CD14-positive monocyte (primary cell): ENCODE measurements at regions not wholly inside any gene's neighbourhood (a gene's known extent, or its start where the extent isn't known, plus 50 kb on each side); places are given as distances from the start of the nearest gene placed in this dataset.

ENCODE experiments used
- DNase-seq, 3 donors: peaks; one replicate each; pipeline ENCODE4 v3.0.0-alpha.2; 2011 to 2022
- H2AFZ ChIP-seq: 2 replicates; pipeline ENCODE4 v1.6.0; 2012; ENCODE audit warnings: mild to moderate bottlenecking, low read depth, low read length, inconsistent platforms; ENCODE audit not compliant: insufficient read depth, poor library complexity, severe bottlenecking
- H3K27ac ChIP-seq, 2 donors: 1 replicate in 1 of 2; 2 replicates in 1 of 2; pipeline ENCODE4 v1.5.1; 2012 to 2013; ENCODE audit warnings: low read length in 2 of 2, control low read depth in 1 of 2, inconsistent platforms in 1 of 2, low read depth in 1 of 2, mild to moderate bottlenecking in 1 of 2
- H3K27me3 ChIP-seq, 2 donors: one replicate each; pipeline versions ENCODE4 v1.6.0 to v1.6.1; 2011 to 2013; ENCODE audit warnings: low read length in 2 of 2; ENCODE audit not compliant: control insufficient read depth in 2 of 2, insufficient read depth in 2 of 2
- H3K36me3 ChIP-seq, 2 donors: replicated peaks in 1 of 2; 1 replicate in 1 of 2; 2 replicates in 1 of 2; pipeline versions ENCODE4 v1.5.1 to v1.6.1; 2012 to 2013; ENCODE audit warnings: low read length in 2 of 2, control low read depth in 1 of 2, inconsistent platforms in 1 of 2, mild to moderate bottlenecking in 1 of 2; ENCODE audit not compliant: insufficient read depth in 2 of 2, control insufficient read depth in 1 of 2
- H3K4me1 ChIP-seq, 2 donors: 1 replicate in 1 of 2; 2 replicates in 1 of 2; pipeline versions ENCODE4 v1.5.1 to v1.6.1; 2012 to 2013; ENCODE audit warnings: low read length in 2 of 2, control low read depth in 1 of 2, inconsistent platforms in 1 of 2, mild to moderate bottlenecking in 1 of 2, moderate library complexity in 1 of 2; ENCODE audit not compliant: insufficient read depth in 2 of 2, control insufficient read depth in 1 of 2
- H3K4me2 ChIP-seq: replicated peaks from 2 replicates; pipeline ENCODE3; 2012; ENCODE audit warnings: low read length, moderate library complexity, mild to moderate bottlenecking; ENCODE audit not compliant: poor library complexity, severe bottlenecking; ENCODE audit errors: extremely low read depth
- H3K4me3 ChIP-seq, 3 experiments: fragments of 200-600 bp in 1 of 3; sonication (generic) in 1 of 3; replicated peaks in 1 of 3; 1 replicate in 2 of 3; 2 replicates in 1 of 3; pipeline ENCODE4 v1.5.1; 2011 to 2013; ENCODE audit warnings: low read length in 3 of 3, mild to moderate bottlenecking in 3 of 3, control low read depth in 2 of 3, low read depth in 2 of 3, inconsistent platforms in 1 of 3, moderate library complexity in 1 of 3
- H3K79me2 ChIP-seq: 2 replicates; pipeline ENCODE4 v1.6.0; 2012; ENCODE audit warnings: mild to moderate bottlenecking, control low read depth, inconsistent platforms, low read length, moderate library complexity; ENCODE audit not compliant: insufficient read depth
- H3K9ac ChIP-seq: 2 replicates; pipeline ENCODE4 v1.6.0; 2017; ENCODE audit warnings: low read length, mild to moderate bottlenecking; ENCODE audit not compliant: insufficient read depth, poor library complexity, severe bottlenecking
- H3K9me3 ChIP-seq, 2 donors: replicated peaks in 1 of 2; 1 replicate in 1 of 2; 2 replicates in 1 of 2; pipeline versions ENCODE4 v1.5.1 to v1.6.1; 2012 to 2013; ENCODE audit warnings: low read length in 2 of 2, control low read depth in 1 of 2; ENCODE audit not compliant: control insufficient read depth in 1 of 2, insufficient read depth in 1 of 2
- H4K20me1 ChIP-seq: 2 replicates; pipeline ENCODE4 v1.6.0; 2012; ENCODE audit warnings: mild to moderate bottlenecking, low read length, control low read depth, moderate library complexity; ENCODE audit not compliant: insufficient read depth
- H3K27ac Mint-ChIP-seq, 7 donors: one replicate each; pipeline ENCODE4 v1.8.0; 2020; ENCODE audit warnings: mild to moderate bottlenecking in 7 of 7, mixed read lengths in 7 of 7, moderate library complexity in 6 of 7, inconsistent platforms in 2 of 7
- H3K27me3 Mint-ChIP-seq, 3 donors: one replicate each; pipeline ENCODE4 v1.8.0; 2021 to 2022; ENCODE audit warnings: low read depth in 3 of 3, mild to moderate bottlenecking in 3 of 3, mixed read lengths in 3 of 3, moderate library complexity in 3 of 3, inconsistent platforms in 1 of 3
- H3K36me3 Mint-ChIP-seq, 2 donors: one replicate each; pipeline ENCODE4 v1.8.0; 2020; ENCODE audit warnings: mixed read lengths in 2 of 2, inconsistent platforms in 1 of 2, mild to moderate bottlenecking in 1 of 2
- H3K4me1 Mint-ChIP-seq: one replicate; pipeline ENCODE4 v1.8.0; 2020; ENCODE audit warnings: mild to moderate bottlenecking, mixed read lengths
- H3K4me3 Mint-ChIP-seq, 2 donors: one replicate each; pipeline ENCODE4 v1.8.0; 2020; ENCODE audit warnings: mild to moderate bottlenecking in 2 of 2, mixed read lengths in 2 of 2, moderate library complexity in 1 of 2
- H3K9me3 Mint-ChIP-seq, 7 donors: one replicate each; pipeline ENCODE4 v1.8.0; 2020 to 2022; ENCODE audit warnings: mixed read lengths in 7 of 7, mild to moderate bottlenecking in 6 of 7, moderate library complexity in 6 of 7, inconsistent platforms in 2 of 7
- CTCF ChIP-seq: fragments of 200-600 bp; IDR thresholded peaks from one replicate; pipeline ENCODE4 v1.8.0; 2022; ENCODE audit warnings: antibody characterized with exemption, mild to moderate bottlenecking
- WGBS: methylation state at CpG from one replicate; pipeline ENCODE4 v1.1.5; 2013; ENCODE audit warnings: missing lambda C conversion rate; ENCODE audit not compliant: insufficient coverage; 5-methylcytosine and 5-hydroxymethylcytosine counted together
- intact Hi-C, 2 donors: fragments of 100-400 bp; cut with micrococcal nuclease; formaldehyde crosslinking; loops; one replicate each; pipeline versions ENCODE4 v1.15.0 to v1.15.1; 2023

GRCh38 chrX:16496175-16496574 is 153.8 kb upstream of the S100G start:
- Mint-ChIP-seq H3K36me3 (no peaks in the 10 kb centered on the region), H3K27ac (no peak overlapping the region), H3K4me1 (no peaks in the 10 kb centered on the region), H3K27me3 (peaks cover 1 to 12% (median 6%) of the 10 kb centered on the region in 3 donors), H3K9me3 (peaks cover 6 to 16% (median 7%) of the 10 kb centered on the region in 7 donors), H3K4me3 (no peak overlapping the region)
- WGBS, result 100% methylated on average over 2 of the region's 3 CpGs
- Histone ChIP-seq H3K27me3 (peaks cover 0 to 5% of the 10 kb centered on the region in 2 donors), H3K79me2 (no peaks in the 10 kb centered on the region), H3K9ac (no peak overlapping the region), H3K4me1 (no peaks in the 10 kb centered on the region), H4K20me1 (no peaks in the 10 kb centered on the region), H3K4me2 (no peak overlapping the region), H3K4me3 (no peak overlapping the region), H3K9me3 (no peaks in the 10 kb centered on the region), H3K27ac (no peak overlapping the region), H3K36me3 (no peaks in the 10 kb centered on the region), H2AFZ (no peak overlapping the region)
- intact Hi-C loops, result no loop called here
- TF ChIP-seq CTCF, result no peak
- DNase-seq, result no peak

GRCh38 chrX:16511796-16512776 is 137.9 kb upstream of the S100G start:
- H3K9me3 ChIP-seq, result no peaks in the 10 kb centered on the region
- Mint-ChIP-seq H3K36me3 (no peaks in the 10 kb centered on the region), H3K4me3 (no peak overlapping the region), H3K4me1 (no peaks in the 10 kb centered on the region), H3K9me3 (peaks cover 2 to 7% (median 2%) of the 10 kb centered on the region in 7 donors), H3K27ac (no peak overlapping the region), H3K27me3 (peaks cover 0 to 11% (median 2%) of the 10 kb centered on the region in 3 donors)
- H4K20me1 ChIP-seq, result no peaks in the 10 kb centered on the region
- H2AFZ ChIP-seq, result no peak overlapping the region
- no peak overlapping the region for H3K4me3 ChIP-seq
- H3K9ac ChIP-seq, result no peak overlapping the region
- no peaks in the 10 kb centered on the region for H3K79me2 ChIP-seq
- no peaks in the 10 kb centered on the region for H3K4me1 ChIP-seq
- TF ChIP-seq CTCF, result no peak
- H3K27me3 ChIP-seq, result peaks cover 0 to 3% of the 10 kb centered on the region in 2 donors
- H3K36me3 ChIP-seq, result no peaks in the 10 kb centered on the region
- H3K4me2 ChIP-seq, result no peak overlapping the region
- DNase-seq, result no peak
- H3K27ac ChIP-seq, result no peak overlapping the region
- intact Hi-C loops, result no loop called here
- 97% methylated on average over 4 of the region's 11 CpGs for WGBS
